GM12875 (cell line): ENCODE measurements at regions not wholly inside any gene's neighbourhood (a gene's known extent, or its start where the extent isn't known, plus 50 kb on each side); places are given as distances from the start of the nearest gene placed in this dataset.

Source experiments
- H3K4me3 ChIP-seq: one replicate; pipeline ENCODE4 v1.5.1; 2011; ENCODE audit warnings: low read depth, low read length, control low read depth
- TF ChIP-seq, protein P1 (sequence below): IDR thresholded peaks from 2 replicates; pipeline ENCODE4 v1.5.1; 2011; ENCODE audit warnings: low read depth, mild to moderate bottlenecking, control low read depth, inconsistent platforms, low read length, moderate library complexity, borderline replicate concordance; ENCODE audit not compliant: insufficient read depth

DNA sequence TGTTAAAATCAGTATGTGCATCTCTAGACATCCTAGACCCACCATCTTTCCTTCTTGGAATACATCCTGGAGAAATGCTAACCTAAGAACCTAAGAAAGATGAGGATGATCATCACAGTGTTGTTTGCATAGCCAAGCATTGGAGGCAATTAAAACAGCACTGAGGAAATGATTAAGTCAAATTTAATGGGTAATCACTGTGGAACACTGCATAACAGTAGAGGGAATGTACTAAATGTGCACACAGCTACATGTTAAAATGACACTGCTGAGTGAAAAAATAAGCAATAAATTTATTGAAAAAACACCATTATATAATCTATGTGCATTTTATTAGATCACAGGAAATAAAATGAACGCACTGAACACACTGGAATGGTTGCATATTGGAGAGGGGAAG lies 987.1 kb upstream of the SEL1L start:
- TF ChIP-seq, protein P1, sequence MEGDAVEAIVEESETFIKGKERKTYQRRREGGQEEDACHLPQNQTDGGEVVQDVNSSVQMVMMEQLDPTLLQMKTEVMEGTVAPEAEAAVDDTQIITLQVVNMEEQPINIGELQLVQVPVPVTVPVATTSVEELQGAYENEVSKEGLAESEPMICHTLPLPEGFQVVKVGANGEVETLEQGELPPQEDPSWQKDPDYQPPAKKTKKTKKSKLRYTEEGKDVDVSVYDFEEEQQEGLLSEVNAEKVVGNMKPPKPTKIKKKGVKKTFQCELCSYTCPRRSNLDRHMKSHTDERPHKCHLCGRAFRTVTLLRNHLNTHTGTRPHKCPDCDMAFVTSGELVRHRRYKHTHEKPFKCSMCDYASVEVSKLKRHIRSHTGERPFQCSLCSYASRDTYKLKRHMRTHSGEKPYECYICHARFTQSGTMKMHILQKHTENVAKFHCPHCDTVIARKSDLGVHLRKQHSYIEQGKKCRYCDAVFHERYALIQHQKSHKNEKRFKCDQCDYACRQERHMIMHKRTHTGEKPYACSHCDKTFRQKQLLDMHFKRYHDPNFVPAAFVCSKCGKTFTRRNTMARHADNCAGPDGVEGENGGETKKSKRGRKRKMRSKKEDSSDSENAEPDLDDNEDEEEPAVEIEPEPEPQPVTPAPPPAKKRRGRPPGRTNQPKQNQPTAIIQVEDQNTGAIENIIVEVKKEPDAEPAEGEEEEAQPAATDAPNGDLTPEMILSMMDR, result no peak

DNA sequence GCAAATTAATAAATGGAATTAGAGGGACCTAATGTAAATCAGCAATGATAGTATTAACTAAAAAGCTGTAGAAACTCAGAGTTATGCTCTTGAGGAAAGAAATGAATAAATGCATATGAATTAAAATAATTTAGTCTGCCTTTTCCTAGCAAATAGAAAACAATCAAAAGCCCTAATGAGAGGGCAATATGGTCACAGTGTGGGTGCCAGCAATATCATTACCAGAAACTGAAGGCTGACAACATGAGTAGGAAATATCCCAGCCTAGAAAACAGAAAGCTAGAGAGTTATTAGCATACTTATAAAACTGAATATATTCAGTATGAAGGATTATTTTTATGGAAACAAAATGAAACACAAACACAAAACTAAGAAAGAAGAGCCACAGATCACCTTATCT lies 987.5 kb upstream of the SEL1L start:
- H3K4me3 ChIP-seq, result no peak overlapping the region
- TF ChIP-seq, protein P1, result no peak

More for the DNA sequence above, 987.1 kb upstream of the SEL1L start:
- H3K4me3 ChIP-seq, result no peak overlapping the region

- no peak overlapping the region for H3K4me3 ChIP-seq
Measured at GRCh38 chr14:82528016-82528415, 994.4 kb upstream of the SEL1L start.

GRCh38 chr14:82533351-82533750 lies 999.7 kb upstream of the SEL1L start:
- no peak overlapping the region for H3K4me3 ChIP-seq
- TF ChIP-seq, protein P1, result no peak

More at GRCh38 chr14:82528016-82528415, 994.4 kb upstream of the SEL1L start:
- TF ChIP-seq, protein P1, result no peak

DNA sequence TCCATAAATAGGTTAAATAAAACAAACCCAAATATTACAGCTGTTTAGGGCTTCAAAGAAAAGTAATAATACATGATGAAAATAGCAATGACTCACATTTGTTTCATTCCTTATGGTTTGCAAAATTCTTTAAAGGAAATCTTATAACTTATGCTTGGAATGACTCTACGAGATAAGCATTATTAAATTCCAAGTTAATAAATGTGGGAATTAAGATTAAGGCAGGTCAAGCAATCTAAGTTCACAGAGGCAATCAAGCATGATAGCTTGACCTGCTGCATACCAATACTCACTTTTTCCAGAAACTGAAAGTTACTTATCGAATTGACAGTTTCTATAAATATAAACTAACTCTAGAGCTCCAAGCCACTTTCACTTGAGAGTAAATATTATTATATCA lies 1002.9 kb upstream of the SEL1L start:
- no peak overlapping the region for H3K4me3 ChIP-seq
- TF ChIP-seq, protein P1, result no peak

DNA sequence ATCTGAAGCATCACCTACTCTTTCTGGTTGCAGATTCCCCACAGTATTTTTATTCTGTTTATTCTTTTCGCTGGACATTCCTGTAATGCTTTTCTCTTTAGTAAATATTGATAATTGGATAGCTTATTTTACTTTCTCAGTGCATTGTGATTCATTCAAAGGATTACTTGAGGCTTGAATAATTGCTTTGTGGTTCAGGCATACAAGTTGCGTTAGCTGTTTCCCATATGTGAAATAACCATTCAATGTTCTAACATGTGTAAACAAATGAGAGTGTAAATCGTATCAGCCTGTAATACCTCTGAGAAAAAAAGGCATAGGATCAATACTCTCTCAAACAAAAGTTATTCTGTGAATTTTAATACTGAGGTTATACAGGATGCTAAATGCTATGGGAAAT lies 1004.2 kb upstream of the SEL1L start:
- TF ChIP-seq, protein P1, result no peak
- H3K4me3 ChIP-seq, result no peak overlapping the region

GRCh38 chr14:82546401-82546800 lies 1012.7 kb upstream of the SEL1L start:
- TF ChIP-seq, protein P1, result no peak
- no peak overlapping the region for H3K4me3 ChIP-seq
